ENCODE measurements at regions not wholly inside any gene's neighbourhood (a gene's known extent, or its start where the extent isn't known, plus 50 kb on each side); places are given as distances from the start of the nearest gene placed in this dataset.

DNA sequence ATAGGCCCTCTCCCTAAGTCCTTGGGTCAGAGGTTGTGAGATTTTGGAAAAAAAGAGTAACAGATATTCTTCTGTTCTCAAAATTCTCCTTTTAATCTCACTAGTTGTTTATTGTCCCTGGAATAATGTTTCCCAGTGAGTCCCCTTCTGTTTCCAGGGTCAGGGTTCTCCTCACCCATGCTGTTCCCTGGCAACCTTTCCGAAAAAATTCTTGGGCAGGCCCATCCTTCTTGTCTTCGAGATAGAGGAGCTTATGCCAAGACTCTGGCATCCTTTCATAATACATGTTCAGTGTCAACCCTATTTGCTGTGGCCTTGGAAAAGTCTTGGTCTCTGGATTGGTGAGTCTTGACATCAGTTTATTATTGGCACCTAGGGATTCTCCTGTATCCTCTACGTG is 212.4 kb upstream of the FAR2 start:
- DNase-seq (no peak), ATAC-seq (no peak)
- Histone ChIP-seq H3K27ac (ENCODE audit: low read depth, low read length) (no peak overlapping the region), H3K27me3 (ENCODE audit: control insufficient read depth in 2 of 2, insufficient read depth in 2 of 2, low read length in 2 of 2) (no peaks in the 10 kb centered on the region), H3K9me3 (ENCODE audit: control insufficient read depth in 2 of 3, low read length in 3 of 3) (no peaks in the 10 kb centered on the region), H3K4me3 (ENCODE audit: low read length) (no peak overlapping the region), H3K36me3 (ENCODE audit: control insufficient read depth in 2 of 3, insufficient read depth in 3 of 3, low read length in 3 of 3) (no peaks in the 10 kb centered on the region), H3K4me1 (ENCODE audit: control insufficient read depth in 2 of 2, insufficient read depth in 2 of 2, low read length in 2 of 2) (no peaks in the 10 kb centered on the region)
- Mint-ChIP-seq H3K27me3 (peaks cover 0 to 10% (median 4%) of the 10 kb centered on the region in 5 donors), H3K36me3 (no peaks in the 10 kb centered on the region), H3K4me1 (no peaks in the 10 kb centered on the region), H3K9me3 (peaks cover 0 to 3% (median 0%) of the 10 kb centered on the region in 11 donors), H3K27ac (no peak overlapping the region), H3K4me3 (no peak overlapping the region)
- ChIA-PET CTCF (no interaction called here), POLR2A (no interaction called here)
- intact Hi-C loops (cut with micrococcal nuclease): no loop called here

- intact Hi-C loops (cut with micrococcal nuclease): no loop called here
- DNase-seq (no peak), ATAC-seq (no peak)
- ChIA-PET CTCF (no interaction called here), POLR2A (no interaction called here)
- Histone ChIP-seq H3K4me3 (ENCODE audit: low read length) (no peak overlapping the region), H3K27ac (ENCODE audit: low read depth, low read length) (no peak overlapping the region), H3K4me1 (ENCODE audit: control insufficient read depth in 2 of 2, insufficient read depth in 2 of 2, low read length in 2 of 2) (no peaks in the 10 kb centered on the region), H3K27me3 (ENCODE audit: control insufficient read depth in 2 of 2, insufficient read depth in 2 of 2, low read length in 2 of 2) (no peaks in the 10 kb centered on the region), H3K9me3 (ENCODE audit: control insufficient read depth in 2 of 3, low read length in 3 of 3) (no peaks in the 10 kb centered on the region), H3K36me3 (ENCODE audit: control insufficient read depth in 2 of 3, insufficient read depth in 3 of 3, low read length in 3 of 3) (no peaks in the 10 kb centered on the region)
- Mint-ChIP-seq H3K4me1 (no peaks in the 10 kb centered on the region), H3K27ac (no peak overlapping the region), H3K36me3 (no peaks in the 10 kb centered on the region), H3K27me3 (peaks cover 0 to 10% (median 4%) of the 10 kb centered on the region in 5 donors), H3K9me3 (peaks cover 0 to 3% (median 0%) of the 10 kb centered on the region in 11 donors), H3K4me3 (no peak overlapping the region)
Measured at GRCh38 chr12:28937196-28937595, 211.9 kb upstream of the FAR2 start.

DNA sequence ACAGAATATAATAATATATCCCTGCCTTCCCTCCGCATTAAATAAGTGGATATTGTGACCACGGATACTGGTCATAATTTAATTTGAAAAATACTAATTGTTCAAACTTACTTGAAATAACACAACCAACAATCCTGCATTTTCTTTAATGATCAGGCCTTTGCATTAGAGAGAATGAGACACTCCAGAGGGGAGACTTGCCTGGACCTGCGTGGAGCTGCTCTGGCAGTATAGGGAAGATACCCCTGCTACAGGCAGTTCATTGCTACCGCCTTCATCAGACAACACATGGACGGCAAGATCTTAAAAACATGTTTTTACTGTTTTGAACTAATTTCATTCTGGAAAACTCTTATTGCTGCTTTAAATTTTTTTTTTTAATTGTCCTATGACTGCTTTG is 211.0 kb upstream of the FAR2 start:
- H3K4me3 ChIP-seq (ENCODE audit: low read length): no peak overlapping the region
- Mint-ChIP-seq H3K4me1 (no peaks in the 10 kb centered on the region), H3K9me3 (peaks cover 0 to 3% (median 0%) of the 10 kb centered on the region in 11 donors), H3K36me3 (no peaks in the 10 kb centered on the region), H3K27me3 (peaks cover 0 to 10% (median 4%) of the 10 kb centered on the region in 5 donors), H3K27ac (no peak overlapping the region), H3K4me3 (no peak overlapping the region)
- H3K4me1 ChIP-seq (ENCODE audit: control insufficient read depth in 2 of 2, insufficient read depth in 2 of 2, low read length in 2 of 2): no peaks in the 10 kb centered on the region
- H3K9me3 ChIP-seq (ENCODE audit: control insufficient read depth in 2 of 3, low read length in 3 of 3): no peaks in the 10 kb centered on the region
- CTCF ChIA-PET: no interaction called here
- H3K27me3 ChIP-seq (ENCODE audit: control insufficient read depth in 2 of 2, insufficient read depth in 2 of 2, low read length in 2 of 2): no peaks in the 10 kb centered on the region
- ATAC-seq (no peak), DNase-seq (no peak)
- no peaks in the 10 kb centered on the region for H3K36me3 ChIP-seq (ENCODE audit: control insufficient read depth in 2 of 3, insufficient read depth in 3 of 3, low read length in 3 of 3)
- intact Hi-C loops (cut with micrococcal nuclease): no loop called here
- H3K27ac ChIP-seq (ENCODE audit: low read depth, low read length): no peak overlapping the region
- POLR2A ChIA-PET: no interaction called here

DNA sequence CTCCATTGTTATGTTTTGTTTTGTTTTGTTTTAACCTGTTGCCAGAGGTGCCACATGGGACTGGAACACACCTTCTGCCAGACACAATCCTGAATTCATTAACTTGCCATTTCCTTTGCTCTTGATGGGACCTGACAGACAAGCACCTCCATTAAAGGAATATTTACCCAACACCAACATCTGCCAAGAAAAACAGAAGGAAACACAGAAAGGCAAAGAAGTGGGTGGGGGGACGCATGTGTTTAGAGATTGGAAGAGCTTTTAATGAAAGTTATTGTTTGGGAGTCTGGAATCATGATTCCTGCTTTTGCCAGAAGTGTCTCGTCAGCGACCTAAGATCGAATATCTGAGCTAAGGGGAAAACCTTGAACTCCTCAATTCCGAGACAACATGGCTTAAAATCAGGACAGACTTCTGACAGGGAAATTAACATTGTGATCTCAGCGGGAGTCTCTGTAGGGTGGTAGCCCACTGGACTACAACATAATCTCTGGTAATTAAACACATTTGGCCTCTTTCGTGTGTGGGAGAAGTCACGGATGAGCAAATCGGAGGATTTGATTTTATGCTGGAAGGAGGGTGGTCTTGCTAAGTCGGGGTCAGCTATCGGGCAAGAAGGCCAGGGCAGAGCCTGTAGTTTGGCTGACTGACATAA is 210.4 kb upstream of the FAR2 start:
- Histone ChIP-seq H3K27me3 (ENCODE audit: control insufficient read depth in 2 of 2, insufficient read depth in 2 of 2, low read length in 2 of 2) (no peaks in the 10 kb centered on the region), H3K27ac (ENCODE audit: low read depth, low read length) (no peak overlapping the region), H3K9me3 (ENCODE audit: control insufficient read depth in 2 of 3, low read length in 3 of 3) (no peaks in the 10 kb centered on the region), H3K4me3 (ENCODE audit: low read length) (no peak overlapping the region), H3K4me1 (ENCODE audit: control insufficient read depth in 2 of 2, insufficient read depth in 2 of 2, low read length in 2 of 2) (no peaks in the 10 kb centered on the region), H3K36me3 (ENCODE audit: control insufficient read depth in 2 of 3, insufficient read depth in 3 of 3, low read length in 3 of 3) (no peaks in the 10 kb centered on the region)
- ATAC-seq (no peak), DNase-seq (no peak)
- no peak overlapping the region for H3K27ac Mint-ChIP-seq
- intact Hi-C loops (cut with micrococcal nuclease): no loop called here
- ChIA-PET CTCF (no interaction called here), POLR2A (no interaction called here)
- H3K4me1 Mint-ChIP-seq: no peaks in the 10 kb centered on the region
- H3K36me3 Mint-ChIP-seq: no peaks in the 10 kb centered on the region
- no peak overlapping the region for H3K4me3 Mint-ChIP-seq
- H3K9me3 Mint-ChIP-seq: peaks cover 0 to 3% (median 0%) of the 10 kb centered on the region in 11 donors
- peaks cover 0 to 10% (median 4%) of the 10 kb centered on the region in 5 donors for H3K27me3 Mint-ChIP-seq

DNA sequence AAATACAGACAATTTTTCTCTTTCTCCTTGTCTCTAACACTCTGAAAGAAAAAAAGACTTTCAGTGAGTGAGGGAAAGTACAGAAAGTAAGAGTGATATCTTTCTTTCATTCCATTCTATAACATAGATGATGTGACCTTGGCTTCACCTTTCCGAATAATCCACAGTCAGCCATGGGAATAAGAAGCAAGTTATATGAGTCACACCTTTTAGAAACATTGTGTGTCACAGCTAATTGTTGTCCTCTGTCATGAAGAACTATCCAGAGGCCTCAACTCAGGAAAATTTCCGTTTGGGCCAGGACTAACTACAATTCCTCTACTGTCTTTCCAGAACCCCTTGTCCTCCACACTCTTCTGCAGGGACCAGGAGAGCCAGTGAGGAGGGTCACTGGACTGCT is 209.7 kb upstream of the FAR2 start:
- H3K4me1 ChIP-seq (ENCODE audit: control insufficient read depth in 2 of 2, insufficient read depth in 2 of 2, low read length in 2 of 2): no peaks in the 10 kb centered on the region
- peaks cover 0 to 3% (median 0%) of the 10 kb centered on the region in 11 donors for H3K9me3 Mint-ChIP-seq
- no peaks in the 10 kb centered on the region for H3K36me3 Mint-ChIP-seq

DNA sequence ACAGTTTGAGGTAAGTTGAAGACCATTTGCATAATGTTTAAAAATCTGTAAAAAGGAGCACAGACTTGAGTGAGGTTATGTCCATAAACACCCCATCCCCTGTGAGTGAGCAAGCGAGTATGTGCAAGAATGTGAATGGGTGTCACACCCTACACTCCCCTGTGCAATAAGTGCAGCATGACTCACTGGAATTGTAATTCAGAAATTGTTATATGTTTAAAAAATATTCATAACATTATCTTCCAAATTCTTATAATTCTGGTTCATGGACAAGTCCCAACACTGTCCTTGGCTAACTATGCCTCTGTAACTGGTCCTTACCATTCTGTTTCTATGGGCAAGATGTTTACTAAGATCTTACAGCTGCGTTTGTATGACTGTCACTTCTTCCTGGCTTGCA is 207.8 kb upstream of the FAR2 start:
- Histone ChIP-seq H3K9me3 (ENCODE audit: control insufficient read depth in 2 of 3, low read length in 3 of 3) (no peaks in the 10 kb centered on the region), H3K27ac (ENCODE audit: low read depth, low read length) (no peak overlapping the region), H3K27me3 (ENCODE audit: control insufficient read depth in 2 of 2, insufficient read depth in 2 of 2, low read length in 2 of 2) (no peaks in the 10 kb centered on the region), H3K4me1 (ENCODE audit: control insufficient read depth in 2 of 2, insufficient read depth in 2 of 2, low read length in 2 of 2) (no peaks in the 10 kb centered on the region), H3K36me3 (ENCODE audit: control insufficient read depth in 2 of 3, insufficient read depth in 3 of 3, low read length in 3 of 3) (no peaks in the 10 kb centered on the region), H3K4me3 (ENCODE audit: low read length) (no peak overlapping the region)
- no peak for ATAC-seq
- peaks cover 0 to 6% (median 4%) of the 10 kb centered on the region in 5 donors for H3K27me3 Mint-ChIP-seq
- H3K4me3 Mint-ChIP-seq: no peak overlapping the region
- H3K9me3 Mint-ChIP-seq: peaks cover 0 to 3% (median 0%) of the 10 kb centered on the region in 11 donors
- intact Hi-C loops (cut with micrococcal nuclease): no loop called here
- CTCF ChIA-PET: no interaction called here
- no peak overlapping the region for H3K27ac Mint-ChIP-seq
- POLR2A ChIA-PET: no interaction called here
- H3K4me1 Mint-ChIP-seq: no peaks in the 10 kb centered on the region
- no peak for DNase-seq
- H3K36me3 Mint-ChIP-seq: no peaks in the 10 kb centered on the region

More for the DNA sequence above, 209.7 kb upstream of the FAR2 start:
- H3K27me3 Mint-ChIP-seq: peaks cover 0 to 10% (median 4%) of the 10 kb centered on the region in 5 donors
- ATAC-seq (no peak), DNase-seq (no peak)
- Histone ChIP-seq H3K27ac (ENCODE audit: low read depth, low read length) (no peak overlapping the region), H3K27me3 (ENCODE audit: control insufficient read depth in 2 of 2, insufficient read depth in 2 of 2, low read length in 2 of 2) (no peaks in the 10 kb centered on the region), H3K9me3 (ENCODE audit: control insufficient read depth in 2 of 3, low read length in 3 of 3) (no peaks in the 10 kb centered on the region), H3K4me3 (ENCODE audit: low read length) (no peak overlapping the region), H3K36me3 (ENCODE audit: control insufficient read depth in 2 of 3, insufficient read depth in 3 of 3, low read length in 3 of 3) (no peaks in the 10 kb centered on the region)
- H3K27ac Mint-ChIP-seq: no peak overlapping the region
- ChIA-PET POLR2A (no interaction called here), CTCF (no interaction called here)
- intact Hi-C loops (cut with micrococcal nuclease): no loop called here
- no peak overlapping the region for H3K4me3 Mint-ChIP-seq
- H3K4me1 Mint-ChIP-seq: no peaks in the 10 kb centered on the region

GRCh38 chr12:28946361-28946760 is 202.7 kb upstream of the FAR2 start:
- intact Hi-C loops (cut with micrococcal nuclease): no loop called here
- Histone ChIP-seq H3K9me3 (ENCODE audit: control insufficient read depth in 2 of 3, low read length in 3 of 3) (no peaks in the 10 kb centered on the region), H3K27ac (ENCODE audit: low read depth, low read length) (no peak overlapping the region), H3K4me3 (ENCODE audit: low read length) (no peak overlapping the region), H3K36me3 (ENCODE audit: control insufficient read depth in 2 of 3, insufficient read depth in 3 of 3, low read length in 3 of 3) (no peaks in the 10 kb centered on the region), H3K4me1 (ENCODE audit: control insufficient read depth in 2 of 2, insufficient read depth in 2 of 2, low read length in 2 of 2) (no peaks in the 10 kb centered on the region), H3K27me3 (ENCODE audit: control insufficient read depth in 2 of 2, insufficient read depth in 2 of 2, low read length in 2 of 2) (no peaks in the 10 kb centered on the region)
- peaks cover 0 to 1% (median 0%) of the 10 kb centered on the region in 11 donors for H3K9me3 Mint-ChIP-seq
- ChIA-PET POLR2A (no interaction called here), CTCF (no interaction called here)
- H3K36me3 Mint-ChIP-seq: no peaks in the 10 kb centered on the region
- no peak overlapping the region for H3K27ac Mint-ChIP-seq
- DNase-seq (no peak), ATAC-seq (no peak)
- no peaks in the 10 kb centered on the region for H3K4me1 Mint-ChIP-seq
- peaks cover 0 to 6% (median 5%) of the 10 kb centered on the region in 5 donors for H3K27me3 Mint-ChIP-seq
- no peak overlapping the region for H3K4me3 Mint-ChIP-seq

All from naive thymus-derived CD4-positive, alpha-beta T cell (primary cell).